Endothelial cell of umbilical vein (primary cell): ENCODE measurements at regions not wholly inside any gene's neighbourhood (a gene's known extent, or its start where the extent isn't known, plus 50 kb on each side); places are given as distances from the start of the nearest gene placed in this dataset.
"Not testable (repeated sequence)": the region's sequence is repeated elsewhere in the genome, so short reads cannot be mapped to it uniquely, and the experiment has no call there.

ENCODE experiments used
- BruUV-seq: library from RNA; stranded (reverse); fragments of 400-500 nt; replicated peaks from 2 replicates; lab custom pipeline; 2021; lab: Mats Ljungman, UMichigan
- CTCF ChIA-PET: fragments of 300-600, 350-600 bp; sonication (Branson Sonifier 250); formaldehyde crosslinking; loops from one replicate; lab custom pipeline; 2021; ENCODE audit warnings: antibody characterized with exemption, inconsistent platforms; lab: Charles Lee
- POLR2A ChIA-PET: fragments of 300-600, 350-600 bp; sonication (Branson Sonifier 250); formaldehyde crosslinking; loops from one replicate; lab custom pipeline; 2021; ENCODE audit warnings: antibody characterized with exemption, inconsistent platforms; lab: Charles Lee
- DNase-seq: peaks from one replicate; pipeline ENCODE4 v3.0.0-alpha.2; 2011; ENCODE audit warnings: low read depth, low spot score
- FAIRE-seq: peaks from 2 replicates; lab custom pipeline; 2011; peaks lifted over from hg19 to GRCh38; lab: Jason Lieb, UNC
- H2AFZ ChIP-seq: 2 replicates; pipeline ENCODE4 v1.6.0; 2012; ENCODE audit warnings: low read depth, low read length, control low read depth, inconsistent platforms
- H3K27ac ChIP-seq: 2 replicates; pipeline ENCODE4 v1.5.1; 2011; ENCODE audit warnings: low read depth, mild to moderate bottlenecking, control low read depth, low read length, moderate library complexity; ENCODE audit not compliant: insufficient read depth
- H3K27me3 ChIP-seq, 2 experiments: 2 replicates each; pipeline versions ENCODE4 v1.6.0 to v1.6.1; 2011; ENCODE audit warnings: low read length in 2 of 2, mixed read lengths in 1 of 2; ENCODE audit not compliant: control insufficient read depth in 2 of 2, insufficient read depth in 2 of 2
- H3K36me3 ChIP-seq, 2 experiments: 2 replicates in 1 of 2; 3 replicates in 1 of 2; pipeline ENCODE4 v1.5.1; 2011; ENCODE audit warnings: low read length in 2 of 2, mild to moderate bottlenecking in 1 of 2, moderate library complexity in 1 of 2; ENCODE audit not compliant: control insufficient read depth in 2 of 2, insufficient read depth in 2 of 2; ENCODE audit errors: extremely low read depth in 1 of 2
- H3K4me1 ChIP-seq: 3 replicates; pipeline ENCODE4 v1.5.1; 2011; ENCODE audit warnings: mild to moderate bottlenecking, low read length; ENCODE audit not compliant: control insufficient read depth, insufficient read depth; ENCODE audit errors: extremely low read depth
- H3K4me2 ChIP-seq: 2 replicates; pipeline ENCODE4 v1.6.1; 2011; ENCODE audit warnings: low read length, control low read depth, mixed read lengths; ENCODE audit not compliant: insufficient read depth
- H3K4me3 ChIP-seq, 3 experiments: fragments of 200-600 bp in 1 of 3; sonication (generic), shearing (Covaris generic) in 1 of 3; replicated peaks in 1 of 3; 2 replicates each; pipeline ENCODE4 v1.5.1; 2011 to 2016; ENCODE audit warnings: control low read depth in 3 of 3, low read length in 3 of 3, mild to moderate bottlenecking in 2 of 3, inconsistent platforms in 1 of 3, low read depth in 1 of 3, moderate library complexity in 1 of 3; ENCODE audit not compliant: insufficient read depth in 1 of 3
- H3K79me2 ChIP-seq: 2 replicates; pipeline ENCODE4 v1.6.0; 2012; ENCODE audit warnings: low read length, inconsistent platforms; ENCODE audit not compliant: control insufficient read depth, insufficient read depth
- H3K9ac ChIP-seq: replicated peaks from 2 replicates; pipeline ENCODE3; 2011; ENCODE audit warnings: low read length, control low read depth; ENCODE audit not compliant: insufficient read depth; ENCODE audit errors: extremely low read depth
- H3K9me1 ChIP-seq: replicated peaks from 3 replicates; pipeline ENCODE4 v1.6.0; 2011; ENCODE audit warnings: mild to moderate bottlenecking, low read length; ENCODE audit not compliant: control insufficient read depth, insufficient read depth; ENCODE audit errors: extremely low read depth
- H3K9me3 ChIP-seq: replicated peaks from 2 replicates; pipeline ENCODE4 v1.5.1; 2012; ENCODE audit warnings: low read length, inconsistent platforms; ENCODE audit not compliant: control insufficient read depth, insufficient read depth
- H4K20me1 ChIP-seq: replicated peaks from 2 replicates; pipeline ENCODE3; 2011; ENCODE audit warnings: mild to moderate bottlenecking, low read length; ENCODE audit not compliant: control insufficient read depth, insufficient read depth; ENCODE audit errors: extremely low read depth
- EZH2 ChIP-seq: IDR thresholded peaks from 2 replicates; pipeline ENCODE4 v1.6.1; 2012; ENCODE audit warnings: borderline replicate concordance, low read depth, mild to moderate bottlenecking, moderate library complexity, low read length, inconsistent platforms; ENCODE audit not compliant: severe bottlenecking
- FOS ChIP-seq: IDR thresholded peaks from 2 replicates; pipeline ENCODE4 v1.6.1; 2011; ENCODE audit warnings: mild to moderate bottlenecking, low read length, moderate library complexity, borderline replicate concordance; ENCODE audit not compliant: insufficient read depth
- JUN ChIP-seq: IDR thresholded peaks from 2 replicates; pipeline ENCODE4 v1.6.1; 2011; ENCODE audit warnings: borderline replicate concordance, low read depth; ENCODE audit not compliant: insufficient read length, insufficient read depth
- MYC ChIP-seq: IDR thresholded peaks from one replicate; pipeline ENCODE4 v1.6.1; 2011; ENCODE audit warnings: mild to moderate bottlenecking, low read depth, low read length
- POLR2A ChIP-seq: IDR thresholded peaks from 2 replicates; pipeline ENCODE4 v1.6.1; 2012; ENCODE audit warnings: low read depth, mild to moderate bottlenecking, control low read depth, low read length
- dilution Hi-C: fragments of 300-500 bp; cut with MboI; formaldehyde crosslinking; loops from one replicate; pipeline ENCODE4 v1.15.0; 2019; ENCODE audit warnings: low sequenced_read_pairs; ENCODE audit not compliant: extremely low pct_ligation_motif_present
- intact Hi-C: fragments of 100-400 bp; cut with micrococcal nuclease; formaldehyde crosslinking; loops from one replicate; pipeline ENCODE4 v1.10.0; 2022

DNA sequence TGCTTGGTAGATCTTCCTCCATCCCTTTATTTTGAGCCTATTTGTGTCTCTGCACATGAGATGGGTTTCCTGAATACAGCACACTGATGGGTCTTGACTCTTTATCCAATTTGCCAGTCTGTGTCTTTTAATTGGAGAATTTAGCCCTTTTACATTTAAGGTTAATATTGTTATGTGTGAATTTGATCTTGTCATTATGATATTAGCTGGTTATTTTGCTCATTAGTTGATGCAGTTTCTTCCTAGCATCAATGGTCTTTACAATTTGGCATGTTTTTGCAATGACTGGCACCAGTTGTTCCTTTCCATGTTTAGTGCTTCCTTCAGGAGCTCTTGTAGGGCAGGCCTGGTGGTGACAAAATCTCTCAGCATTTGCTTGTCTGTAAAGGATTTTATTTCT is 72.4 kb downstream of the HNRNPD start:
- CTCF ChIA-PET, H3K9ac ChIP-seq, H3K9me3 ChIP-seq, H3K36me3 ChIP-seq, H3K79me2 ChIP-seq, H3K27me3 ChIP-seq, dilution Hi-C loops, H2AFZ ChIP-seq, H3K4me2 ChIP-seq, BruUV-seq, FAIRE-seq, H3K27ac ChIP-seq, H3K9me1 ChIP-seq, H3K4me1 ChIP-seq, POLR2A ChIA-PET, H4K20me1 ChIP-seq, intact Hi-C loops, DNase-seq, H3K4me3 ChIP-seq: not testable (repeated sequence)

GRCh38 chr4:82293304-82293703 is 80.5 kb downstream of the HNRNPD start:
- Histone ChIP-seq H3K4me2 (no peak overlapping the region), H3K27ac (no peak overlapping the region), H3K4me1 (no peaks in the 10 kb centered on the region), H3K9ac (no peak overlapping the region), H3K79me2 (no peaks in the 10 kb centered on the region), H2AFZ (no peak overlapping the region), H3K9me1 (no peaks in the 10 kb centered on the region), H3K4me3 (no peak overlapping the region), H3K27me3 (peaks cover under 1 to 3% of the 10 kb centered on the region in 2 experiments), H4K20me1 (no peaks in the 10 kb centered on the region), H3K9me3 (no peaks in the 10 kb centered on the region), H3K36me3 (no peaks in the 10 kb centered on the region)
- dilution Hi-C loops = no loop called here
- DNase-seq (no peak), FAIRE-seq (no peak)
- TF ChIP-seq POLR2A (no peak), FOS (no peak), EZH2 (no peak), JUN (no peak), MYC (no peak)
- ChIA-PET CTCF (no interaction called here), POLR2A (no interaction called here)
- intact Hi-C loops = no loop called here
- no TSS peak for BruUV-seq
